Liver (tissue), 8 donors: ENCODE measurements at regions not wholly inside any gene's neighbourhood (a gene's known extent, or its start where the extent isn't known, plus 50 kb on each side); places are given as distances from the start of the nearest gene placed in this dataset.

Source experiments
- DNase-seq: peaks from one replicate; pipeline ENCODE4 v3.0.0-alpha.2; 2017; ENCODE audit warnings: low spot score
- H3K27ac ChIP-seq, 2 donors: one replicate each; pipeline ENCODE4 v1.7.0; 2013; ENCODE audit warnings: inconsistent platforms in 2 of 2, low read length in 2 of 2, control low read depth in 1 of 2, low read depth in 1 of 2, mild to moderate bottlenecking in 1 of 2
- H3K27me3 ChIP-seq, 4 donors: one replicate each; pipeline versions ENCODE4 v1.6.1 to v1.7.0; 2013; ENCODE audit warnings: low read length in 3 of 4, inconsistent platforms in 1 of 4, mild to moderate bottlenecking in 1 of 4, moderate library complexity in 1 of 4; ENCODE audit not compliant: control insufficient read depth in 4 of 4, insufficient read depth in 4 of 4
- H3K36me3 ChIP-seq, 4 donors: one replicate each; pipeline versions ENCODE4 v1.6.1 to v1.7.0; 2013; ENCODE audit warnings: low read length in 3 of 4, mild to moderate bottlenecking in 3 of 4, low read depth in 1 of 4, moderate library complexity in 1 of 4; ENCODE audit not compliant: control insufficient read depth in 4 of 4, insufficient read depth in 3 of 4
- H3K4me1 ChIP-seq, 4 donors: one replicate each; pipeline versions ENCODE4 v1.6.1 to v1.7.0; 2013; ENCODE audit warnings: low read length in 3 of 4, mild to moderate bottlenecking in 3 of 4, moderate library complexity in 1 of 4; ENCODE audit not compliant: control insufficient read depth in 4 of 4, insufficient read depth in 4 of 4
- H3K4me3 ChIP-seq, 3 donors: one replicate each; pipeline versions ENCODE4 v1.6.1 to v1.7.0; 2013; ENCODE audit warnings: low read length in 3 of 3, control low read depth in 1 of 3, low read depth in 1 of 3, mild to moderate bottlenecking in 1 of 3
- H3K9ac ChIP-seq, 2 donors: one replicate each; pipeline ENCODE4 v1.7.0; 2013; ENCODE audit warnings: low read length in 2 of 2, mild to moderate bottlenecking in 2 of 2, moderate library complexity in 2 of 2, control low read depth in 1 of 2, low read depth in 1 of 2
- H3K9me3 ChIP-seq, 4 donors: one replicate each; pipeline versions ENCODE4 v1.6.1 to v1.7.0; 2013; ENCODE audit warnings: low read length in 3 of 4; ENCODE audit not compliant: control insufficient read depth in 4 of 4
- EGR1 ChIP-seq, 2 donors: IDR thresholded peaks; 2 replicates each; pipeline ENCODE4 v1.6.1; 2016 to 2018; ENCODE audit warnings: antibody characterized with exemption in 2 of 2, low read depth in 2 of 2
- FOXA1 ChIP-seq: IDR thresholded peaks from 2 replicates; pipeline ENCODE4 v1.6.1; 2016; ENCODE audit warnings: antibody characterized with exemption
- FOXA2 ChIP-seq: IDR thresholded peaks from 2 replicates; pipeline ENCODE4 v1.6.1; 2016; ENCODE audit warnings: antibody characterized with exemption
- GABPA ChIP-seq, 2 donors: IDR thresholded peaks in 1 of 2; conservative IDR thresholded peaks in 1 of 2; 2 replicates each; pipeline ENCODE4 v1.6.1; 2016; ENCODE audit warnings: antibody characterized with exemption in 2 of 2, mild to moderate bottlenecking in 1 of 2, moderate library complexity in 1 of 2
- HNF4A ChIP-seq, 2 donors: conservative IDR thresholded peaks; 2 replicates each; pipeline ENCODE4 v1.6.1; 2016; ENCODE audit warnings: antibody characterized with exemption in 2 of 2, mild to moderate bottlenecking in 2 of 2
- HNF4G ChIP-seq: IDR thresholded peaks from 2 replicates; pipeline ENCODE4 v1.6.1; 2016; ENCODE audit warnings: antibody characterized with exemption
- JUND ChIP-seq, 2 donors: IDR thresholded peaks; 2 replicates each; pipeline ENCODE4 v1.6.1; 2016; ENCODE audit warnings: antibody characterized with exemption in 2 of 2
- NR2F2 ChIP-seq: IDR thresholded peaks from 2 replicates; pipeline ENCODE4 v1.6.1; 2016; ENCODE audit warnings: antibody characterized with exemption
- RAD21 ChIP-seq, 2 donors: IDR thresholded peaks; 2 replicates each; pipeline ENCODE4 v1.6.1; 2016; ENCODE audit warnings: antibody characterized with exemption in 2 of 2, mild to moderate bottlenecking in 2 of 2
- RXRA ChIP-seq, 2 donors: IDR thresholded peaks; 2 replicates each; pipeline ENCODE4 v1.6.1; 2017 to 2018; ENCODE audit warnings: antibody characterized with exemption in 2 of 2, mild to moderate bottlenecking in 1 of 2
- SP1 ChIP-seq: IDR thresholded peaks from 2 replicates; pipeline ENCODE4 v1.6.1; 2018; ENCODE audit warnings: antibody characterized with exemption, mild to moderate bottlenecking
- TAF1 ChIP-seq: conservative IDR thresholded peaks from 2 replicates; pipeline ENCODE4 v1.6.1; 2016; ENCODE audit warnings: antibody characterized with exemption, mild to moderate bottlenecking
- YY1 ChIP-seq: IDR thresholded peaks from 2 replicates; pipeline ENCODE4 v1.6.1; 2016; ENCODE audit warnings: antibody characterized with exemption, mild to moderate bottlenecking
- WGBS: extraction: QIAGEN DNeasy Blood & Tissue Kit; methylation state at CpG from one replicate; pipeline ENCODE4 v1.1.7; 2013; 5-methylcytosine and 5-hydroxymethylcytosine counted together
- TF ChIP-seq, protein P1 (sequence below): fragments of 150-350 bp; IDR thresholded peaks from 2 replicates; pipeline ENCODE4 v1.5.1; 2017; ENCODE audit warnings: improper control_type of control experiment, low read depth, low read length; ENCODE audit not compliant: missing input control
- TF ChIP-seq, protein P2 (sequence below): IDR thresholded peaks from 2 replicates; pipeline ENCODE4 v1.6.1; 2016; ENCODE audit warnings: antibody characterized with exemption
- TF ChIP-seq, protein P3 (sequence below): IDR thresholded peaks from 2 replicates; pipeline ENCODE4 v1.6.1; 2016; ENCODE audit warnings: antibody characterized with exemption
- TF ChIP-seq, protein P4 (sequence below): IDR thresholded peaks from 2 replicates; pipeline ENCODE4 v1.6.1; 2016; ENCODE audit warnings: antibody characterized with exemption, mild to moderate bottlenecking
- TF ChIP-seq, protein P5 (sequence below): IDR thresholded peaks from 2 replicates; pipeline ENCODE4 v1.6.1; 2016; ENCODE audit warnings: antibody characterized with exemption
- donor health status: healthy.
- donor health status: healthy.
- donor health status: healthy.
- donor health status: healthy.
- donor health status: healthy.

DNA sequence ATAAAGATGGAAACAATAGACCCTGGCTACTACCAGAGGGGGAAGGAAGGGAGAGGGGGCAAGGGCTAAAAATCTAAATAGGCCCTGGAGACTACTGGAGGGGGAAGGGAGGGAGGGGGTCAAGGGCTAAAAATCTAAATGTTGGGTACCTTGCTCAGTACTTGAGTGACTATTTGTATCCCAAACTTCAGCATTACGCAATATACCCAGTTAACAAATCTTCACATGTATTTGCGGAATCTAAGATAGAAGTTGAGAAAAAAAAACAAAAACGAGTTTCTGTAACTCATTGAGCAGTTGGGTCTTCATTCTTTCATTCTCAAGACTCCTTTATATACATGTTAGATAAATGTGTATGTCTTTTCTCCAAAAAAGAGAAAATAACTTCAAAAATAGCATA is 537.4 kb downstream of the TAF11L14 start:
- Histone ChIP-seq H3K27me3 (no peaks in the 10 kb centered on the region), H3K4me3 (no peak overlapping the region), H3K9me3 (peaks cover 0 to 1% (median 0%) of the 10 kb centered on the region in 4 donors), H3K36me3 (no peaks in the 10 kb centered on the region), H3K9ac (no peak overlapping the region), H3K27ac (no peak overlapping the region), H3K4me1 (no peaks in the 10 kb centered on the region)
- WGBS = 66% methylated on average over 3 of the region's 3 CpGs
- TF ChIP-seq TAF1 (no peak), RXRA (IDR thresholded peaks at IDR 0.05) (no peak), JUND (IDR thresholded peaks at IDR 0.05) (no peak), FOXA2 (no peak), RAD21 (IDR thresholded peaks at IDR 0.05) (no peak), HNF4A (conservative IDR thresholded peaks at IDR 0.05) (no peak)
- TF ChIP-seq, protein P1, sequence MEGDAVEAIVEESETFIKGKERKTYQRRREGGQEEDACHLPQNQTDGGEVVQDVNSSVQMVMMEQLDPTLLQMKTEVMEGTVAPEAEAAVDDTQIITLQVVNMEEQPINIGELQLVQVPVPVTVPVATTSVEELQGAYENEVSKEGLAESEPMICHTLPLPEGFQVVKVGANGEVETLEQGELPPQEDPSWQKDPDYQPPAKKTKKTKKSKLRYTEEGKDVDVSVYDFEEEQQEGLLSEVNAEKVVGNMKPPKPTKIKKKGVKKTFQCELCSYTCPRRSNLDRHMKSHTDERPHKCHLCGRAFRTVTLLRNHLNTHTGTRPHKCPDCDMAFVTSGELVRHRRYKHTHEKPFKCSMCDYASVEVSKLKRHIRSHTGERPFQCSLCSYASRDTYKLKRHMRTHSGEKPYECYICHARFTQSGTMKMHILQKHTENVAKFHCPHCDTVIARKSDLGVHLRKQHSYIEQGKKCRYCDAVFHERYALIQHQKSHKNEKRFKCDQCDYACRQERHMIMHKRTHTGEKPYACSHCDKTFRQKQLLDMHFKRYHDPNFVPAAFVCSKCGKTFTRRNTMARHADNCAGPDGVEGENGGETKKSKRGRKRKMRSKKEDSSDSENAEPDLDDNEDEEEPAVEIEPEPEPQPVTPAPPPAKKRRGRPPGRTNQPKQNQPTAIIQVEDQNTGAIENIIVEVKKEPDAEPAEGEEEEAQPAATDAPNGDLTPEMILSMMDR = no peak
- DNase-seq = no peak

DNA sequence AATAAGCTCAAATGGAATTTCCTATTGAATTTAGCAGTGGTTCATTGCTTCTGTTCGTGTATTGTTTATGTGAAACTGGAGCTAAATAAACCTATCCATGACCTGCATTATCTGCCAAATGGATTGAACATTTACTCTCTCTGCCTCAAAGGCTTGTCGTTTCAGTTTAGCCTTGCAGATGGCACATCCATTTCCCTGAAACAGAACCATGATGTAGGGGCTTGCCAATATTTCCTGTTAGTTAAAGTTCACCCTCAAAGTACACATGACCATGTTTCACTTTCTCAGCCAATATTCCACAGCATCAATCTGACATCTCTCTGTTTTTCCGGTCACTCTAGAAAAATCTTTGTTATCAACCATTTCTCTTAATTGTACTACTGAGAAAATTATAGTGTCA is 545.3 kb downstream of the TAF11L14 start:
- peak in 1 of 2 donors; percentile 18 for TF ChIP-seq JUND (IDR thresholded peaks at IDR 0.05)
- peak; percentile 91 for TF ChIP-seq YY1
- TF ChIP-seq HNF4G = no peak
- peak; percentile 43 for TF ChIP-seq FOXA1
- peak in 1 of 2 donors; percentile 41 for TF ChIP-seq EGR1 (IDR thresholded peaks at IDR 0.05; ENCODE audit: low read depth in 2 of 2)
- peak; percentile 81 for TF ChIP-seq FOXA2
- TF ChIP-seq, protein P1 = no peak
- TF ChIP-seq SP1 = peak; percentile 80
- TF ChIP-seq GABPA (IDR thresholded peaks at IDR 0.05 in 1 of 2, conservative IDR thresholded peaks at IDR 0.05 in 1 of 2) = no peak
- TF ChIP-seq RXRA (IDR thresholded peaks at IDR 0.05) = peak; percentile 70 to 86
- TF ChIP-seq, protein P2, sequence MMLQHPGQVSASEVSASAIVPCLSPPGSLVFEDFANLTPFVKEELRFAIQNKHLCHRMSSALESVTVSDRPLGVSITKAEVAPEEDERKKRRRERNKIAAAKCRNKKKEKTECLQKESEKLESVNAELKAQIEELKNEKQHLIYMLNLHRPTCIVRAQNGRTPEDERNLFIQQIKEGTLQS = no peak
- no peak for TF ChIP-seq NR2F2
- no peak for TF ChIP-seq TAF1
- TF ChIP-seq, protein P3, sequence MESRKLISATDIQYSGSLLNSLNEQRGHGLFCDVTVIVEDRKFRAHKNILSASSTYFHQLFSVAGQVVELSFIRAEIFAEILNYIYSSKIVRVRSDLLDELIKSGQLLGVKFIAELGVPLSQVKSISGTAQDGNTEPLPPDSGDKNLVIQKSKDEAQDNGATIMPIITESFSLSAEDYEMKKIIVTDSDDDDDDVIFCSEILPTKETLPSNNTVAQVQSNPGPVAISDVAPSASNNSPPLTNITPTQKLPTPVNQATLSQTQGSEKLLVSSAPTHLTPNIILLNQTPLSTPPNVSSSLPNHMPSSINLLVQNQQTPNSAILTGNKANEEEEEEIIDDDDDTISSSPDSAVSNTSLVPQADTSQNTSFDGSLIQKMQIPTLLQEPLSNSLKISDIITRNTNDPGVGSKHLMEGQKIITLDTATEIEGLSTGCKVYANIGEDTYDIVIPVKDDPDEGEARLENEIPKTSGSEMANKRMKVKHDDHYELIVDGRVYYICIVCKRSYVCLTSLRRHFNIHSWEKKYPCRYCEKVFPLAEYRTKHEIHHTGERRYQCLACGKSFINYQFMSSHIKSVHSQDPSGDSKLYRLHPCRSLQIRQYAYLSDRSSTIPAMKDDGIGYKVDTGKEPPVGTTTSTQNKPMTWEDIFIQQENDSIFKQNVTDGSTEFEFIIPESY = peak; percentile 25
- TF ChIP-seq HNF4A (conservative IDR thresholded peaks at IDR 0.05) = peak; percentile 64
- TF ChIP-seq, protein P4, sequence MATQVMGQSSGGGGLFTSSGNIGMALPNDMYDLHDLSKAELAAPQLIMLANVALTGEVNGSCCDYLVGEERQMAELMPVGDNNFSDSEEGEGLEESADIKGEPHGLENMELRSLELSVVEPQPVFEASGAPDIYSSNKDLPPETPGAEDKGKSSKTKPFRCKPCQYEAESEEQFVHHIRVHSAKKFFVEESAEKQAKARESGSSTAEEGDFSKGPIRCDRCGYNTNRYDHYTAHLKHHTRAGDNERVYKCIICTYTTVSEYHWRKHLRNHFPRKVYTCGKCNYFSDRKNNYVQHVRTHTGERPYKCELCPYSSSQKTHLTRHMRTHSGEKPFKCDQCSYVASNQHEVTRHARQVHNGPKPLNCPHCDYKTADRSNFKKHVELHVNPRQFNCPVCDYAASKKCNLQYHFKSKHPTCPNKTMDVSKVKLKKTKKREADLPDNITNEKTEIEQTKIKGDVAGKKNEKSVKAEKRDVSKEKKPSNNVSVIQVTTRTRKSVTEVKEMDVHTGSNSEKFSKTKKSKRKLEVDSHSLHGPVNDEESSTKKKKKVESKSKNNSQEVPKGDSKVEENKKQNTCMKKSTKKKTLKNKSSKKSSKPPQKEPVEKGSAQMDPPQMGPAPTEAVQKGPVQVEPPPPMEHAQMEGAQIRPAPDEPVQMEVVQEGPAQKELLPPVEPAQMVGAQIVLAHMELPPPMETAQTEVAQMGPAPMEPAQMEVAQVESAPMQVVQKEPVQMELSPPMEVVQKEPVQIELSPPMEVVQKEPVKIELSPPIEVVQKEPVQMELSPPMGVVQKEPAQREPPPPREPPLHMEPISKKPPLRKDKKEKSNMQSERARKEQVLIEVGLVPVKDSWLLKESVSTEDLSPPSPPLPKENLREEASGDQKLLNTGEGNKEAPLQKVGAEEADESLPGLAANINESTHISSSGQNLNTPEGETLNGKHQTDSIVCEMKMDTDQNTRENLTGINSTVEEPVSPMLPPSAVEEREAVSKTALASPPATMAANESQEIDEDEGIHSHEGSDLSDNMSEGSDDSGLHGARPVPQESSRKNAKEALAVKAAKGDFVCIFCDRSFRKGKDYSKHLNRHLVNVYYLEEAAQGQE = peak; percentile 38
- TF ChIP-seq, protein P5, sequence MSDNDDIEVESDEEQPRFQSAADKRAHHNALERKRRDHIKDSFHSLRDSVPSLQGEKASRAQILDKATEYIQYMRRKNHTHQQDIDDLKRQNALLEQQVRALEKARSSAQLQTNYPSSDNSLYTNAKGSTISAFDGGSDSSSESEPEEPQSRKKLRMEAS = peak; percentile 71
- TF ChIP-seq RAD21 (IDR thresholded peaks at IDR 0.05) = peak; percentile 39 to 57
- H3K4me3 ChIP-seq = peak overlapping the region in 1 of 3 donors; percentile 26
- DNase-seq = no peak
- H3K27me3 ChIP-seq = no peaks in the 10 kb centered on the region
- H3K36me3 ChIP-seq = no peaks in the 10 kb centered on the region
- H3K4me1 ChIP-seq = no peaks in the 10 kb centered on the region
- H3K9ac ChIP-seq = no peak overlapping the region
- 30% methylated on average over 3 of the region's 3 CpGs for WGBS
- peak overlapping the region; percentile 8 to 30 for H3K27ac ChIP-seq
- H3K9me3 ChIP-seq = no peaks in the 10 kb centered on the region
